A549 (cell line): ENCODE measurements at regions not wholly inside any gene's neighbourhood (a gene's known extent, or its start where the extent isn't known, plus 50 kb on each side); places are given as distances from the start of the nearest gene placed in this dataset.
"Not testable (repeated sequence)": the region's sequence is repeated elsewhere in the genome, so short reads cannot be mapped to it uniquely, and the experiment has no call there.

Source experiments
- ATAC-seq, 2 experiments: fragments of 200-7000 bp in 1 of 2; fragments of >200 bp in 1 of 2; cut with Nextera tagmentation in 1 of 2; cut with Tn5 transposase in 1 of 2; 3 replicates each; pipeline versions ENCODE4 v1.8.0 to v1.9.1; 2018 to 2020; ENCODE audit warnings: mild to moderate bottlenecking in 1 of 2, moderate library complexity in 1 of 2
- CTCF ChIA-PET: fragments of 300-600 bp; sonication (Branson Sonifier 250); formaldehyde crosslinking; extraction: SDS; loops from one replicate; lab custom pipeline; 2021; ENCODE audit warnings: antibody characterized with exemption, inconsistent platforms; lab: Yijun Ruan, JAX
- POLR2A ChIA-PET: fragments of 350-600 bp; formaldehyde crosslinking; extraction: SDS; loops from one replicate; lab custom pipeline; 2021; ENCODE audit warnings: antibody characterized with exemption, inconsistent platforms; lab: Yijun Ruan, JAX
- DNase-seq, 2 experiments: peaks; one replicate each; pipeline versions ENCODE4 v3.0.0 to v3.0.0-alpha.2; 2011 to 2016; ENCODE audit warnings: low read depth in 1 of 2, low spot score in 1 of 2
- FAIRE-seq: peaks from 2 replicates; lab custom pipeline; 2011; peaks lifted over from hg19 to GRCh38; lab: Jason Lieb, UNC
- H3K27ac ChIP-seq, 2 experiments: fragments of >200 bp; sonication (Bioruptor Twin); formaldehyde crosslinking; 3 replicates each; pipeline ENCODE4 v1.5.1; 2016 to 2017
- H3K4me1 ChIP-seq: fragments of >200 bp; sonication (Bioruptor Twin); formaldehyde crosslinking; 3 replicates; pipeline ENCODE4 v1.6.1; 2016
- H3K4me2 ChIP-seq: fragments of >200 bp; sonication (Bioruptor Twin); formaldehyde crosslinking; 3 replicates; pipeline ENCODE4 v1.6.1; 2016
- H3K4me3 ChIP-seq: fragments of >200 bp; sonication (Bioruptor Twin); formaldehyde crosslinking; 3 replicates; pipeline ENCODE4 v1.5.1; 2016
- H3K9me3 ChIP-seq: fragments of >200 bp; sonication (Bioruptor Twin); formaldehyde crosslinking; 3 replicates; pipeline ENCODE4 v1.6.1; 2016
- BHLHE40 ChIP-seq: IDR thresholded peaks from 2 replicates; pipeline ENCODE4 v1.6.1; 2012; ENCODE audit warnings: low read depth, low read length, inconsistent platforms
- CTCF ChIP-seq: fragments of >200 bp; sonication (Bioruptor Twin); formaldehyde crosslinking; IDR thresholded peaks from 3 replicates; pipeline ENCODE4 v1.5.1; 2016
- EHF ChIP-seq: fragments of 250-450 bp; sonication (Bioruptor Pico); IDR thresholded peaks from 2 replicates; pipeline ENCODE4 v1.5.0; 2020; ENCODE audit warnings: mild to moderate bottlenecking
- ELK1 ChIP-seq: fragments of 150-350 bp; IDR thresholded peaks from 2 replicates; pipeline ENCODE4 v1.6.1; 2014; ENCODE audit warnings: low read depth, mild to moderate bottlenecking, low read length
- GATA3 ChIP-seq: IDR thresholded peaks from 2 replicates; pipeline ENCODE4 v1.6.1; 2012; ENCODE audit warnings: borderline replicate concordance
- HEYL ChIP-seq: fragments of 250-450 bp; sonication (Bioruptor Pico); IDR thresholded peaks from 2 replicates; pipeline ENCODE4 v1.8.0; 2021; ENCODE audit warnings: mild to moderate bottlenecking, moderate library complexity
- HMGXB4 ChIP-seq: fragments of 250-450 bp; sonication (Bioruptor Pico); IDR thresholded peaks from 2 replicates; pipeline ENCODE4 v1.5.0; 2021; ENCODE audit warnings: mild to moderate bottlenecking, moderate library complexity, borderline replicate concordance
- MAZ ChIP-seq: fragments of 150-350 bp; IDR thresholded peaks from 2 replicates; pipeline ENCODE4 v1.6.1; 2014; ENCODE audit warnings: antibody characterized with exemption, low read depth, low read length, borderline replicate concordance
- MYC ChIP-seq: IDR thresholded peaks from 2 replicates; pipeline ENCODE4 v1.6.1; 2012; ENCODE audit warnings: mild to moderate bottlenecking, inconsistent platforms, low read length, improper control_type of control experiment, borderline replicate concordance
- PHF8 ChIP-seq: fragments of 200-600 bp; sonication (generic); IDR thresholded peaks from 2 replicates; pipeline ENCODE4 v1.6.1; 2016; ENCODE audit warnings: low read depth, mild to moderate bottlenecking, antibody characterized with exemption, moderate library complexity, borderline replicate concordance
- RARB ChIP-seq: fragments of 250-450 bp; sonication (Bioruptor Pico); IDR thresholded peaks from 2 replicates; pipeline ENCODE4 v1.8.0; 2021; ENCODE audit warnings: mild to moderate bottlenecking, moderate library complexity
- RCOR1 ChIP-seq: fragments of 150-350 bp; IDR thresholded peaks from 2 replicates; pipeline ENCODE4 v1.6.1; 2014; ENCODE audit warnings: antibody characterized with exemption, low read length, low read depth
- REST ChIP-seq: fragments of 200-600 bp; sonication (generic); IDR thresholded peaks from 2 replicates; pipeline ENCODE4 v1.6.1; 2016; ENCODE audit warnings: antibody characterized with exemption, mild to moderate bottlenecking, moderate library complexity
- SREBF2 ChIP-seq: fragments of 450-650 bp; IDR thresholded peaks from 2 replicates; pipeline ENCODE4 v1.6.1; 2014; ENCODE audit warnings: mild to moderate bottlenecking, moderate library complexity
- TFCP2L1 ChIP-seq: fragments of 250-450 bp; sonication (Bioruptor Pico); IDR thresholded peaks from 2 replicates; pipeline ENCODE4 v1.5.0; 2021; ENCODE audit warnings: mild to moderate bottlenecking
- WGBS: methylation state at CpG from one replicate; pipeline ENCODE4 v1.1.6; 2017; ENCODE audit errors: missing lambda C conversion rate; 5-methylcytosine and 5-hydroxymethylcytosine counted together
- TF ChIP-seq, protein P1 (sequence below): fragments of >200 bp; sonication (Bioruptor Twin); formaldehyde crosslinking; IDR thresholded peaks from 2 replicates; pipeline ENCODE4 v1.6.1; 2016
- TF ChIP-seq, protein P2 (sequence below): fragments of 250-450 bp; sonication (Bioruptor Pico); IDR thresholded peaks from 2 replicates; pipeline ENCODE4 v1.5.0; 2020; ENCODE audit warnings: low read depth, mild to moderate bottlenecking, moderate library complexity

DNA sequence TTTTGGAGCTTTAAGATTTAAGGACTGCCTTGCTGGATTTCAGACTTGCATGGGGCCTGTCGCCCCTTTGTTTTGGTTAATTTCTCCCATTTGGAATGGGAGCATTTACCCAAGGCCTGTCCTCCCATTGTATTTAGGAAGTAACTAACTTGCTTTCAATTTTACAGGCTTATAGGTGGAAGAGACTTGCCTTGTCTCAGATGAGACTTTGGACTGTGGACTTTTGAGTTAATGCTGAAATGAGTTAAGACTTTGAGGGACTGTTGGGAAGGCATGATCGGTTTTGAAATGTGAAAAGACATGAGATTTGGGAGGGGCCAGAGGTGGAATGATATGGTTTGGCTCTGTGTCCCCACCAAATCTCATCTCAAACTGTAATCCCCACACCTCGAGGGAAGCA, 56.5 kb upstream of the TNFSF10 start:
- CTCF ChIA-PET = interaction anchor here (1.2 to 1.3 kb wide), 2 partner anchors 10 to 16 kb away, joined by 3 to 5 read pairs; no protein-coding TSS in a partner anchor
- FAIRE-seq, H3K4me2 ChIP-seq, H3K4me1 ChIP-seq, H3K9me3 ChIP-seq, DNase-seq, POLR2A ChIA-PET, ATAC-seq, H3K27ac ChIP-seq, H3K4me3 ChIP-seq: not testable (repeated sequence)
- WGBS = 60% methylated on average over 3 of the region's 3 CpGs

DNA sequence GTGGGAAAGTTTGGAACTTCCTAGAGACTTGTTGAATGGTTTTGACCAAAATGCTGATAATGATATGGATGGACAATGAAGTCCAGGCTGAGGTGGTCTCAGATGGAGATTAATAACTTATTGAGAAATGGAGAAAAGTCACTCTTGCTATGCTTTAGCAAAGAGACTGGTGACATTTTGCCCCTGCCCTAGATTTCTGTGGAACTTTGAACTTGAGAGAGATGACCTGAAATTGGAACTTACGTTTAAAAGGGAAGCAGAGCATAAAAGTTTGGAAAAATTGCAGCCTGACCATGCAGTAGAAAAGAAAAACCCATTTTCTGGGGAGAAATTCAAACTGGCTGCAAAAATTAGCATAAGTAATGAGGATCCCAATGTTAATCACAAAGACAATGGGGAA, 55.5 kb upstream of the TNFSF10 start:
- H3K4me3 ChIP-seq, FAIRE-seq, POLR2A ChIA-PET, ATAC-seq, H3K27ac ChIP-seq, H3K4me1 ChIP-seq, H3K4me2 ChIP-seq, H3K9me3 ChIP-seq, DNase-seq: not testable (repeated sequence)
- 74% methylated on average over 1 of the region's 1 CpG for WGBS
- CTCF ChIA-PET = interaction anchor here (1.2 to 1.3 kb wide), 2 partner anchors 9 to 17 kb away, joined by 3 to 5 read pairs; no protein-coding TSS in a partner anchor

- FAIRE-seq (no peak), ATAC-seq (no peak), DNase-seq (no peak)
- Histone ChIP-seq H3K4me3 (no peak overlapping the region), H3K4me2 (no peak overlapping the region), H3K4me1 (no peaks in the 10 kb centered on the region), H3K9me3 (no peaks in the 10 kb centered on the region), H3K27ac (no peak overlapping the region)
- 22% methylated on average over 2 of the region's 2 CpGs for WGBS
- ChIA-PET CTCF (no interaction called here), POLR2A (no interaction called here)
- TF ChIP-seq EHF (CRISPR knock-in tag) (no peak), MAZ (no peak), BHLHE40 (no peak), HMGXB4 (CRISPR knock-in tag) (no peak), RARB (CRISPR knock-in tag) (no peak), GATA3 (no peak), ELK1 (no peak), PHF8 (no peak), CTCF (no peak), HEYL (CRISPR knock-in tag) (no peak), TFCP2L1 (CRISPR knock-in tag) (no peak), MYC (no peak), REST (no peak), SREBF2 (no peak), RCOR1 (no peak)
- TF ChIP-seq, protein P1, sequence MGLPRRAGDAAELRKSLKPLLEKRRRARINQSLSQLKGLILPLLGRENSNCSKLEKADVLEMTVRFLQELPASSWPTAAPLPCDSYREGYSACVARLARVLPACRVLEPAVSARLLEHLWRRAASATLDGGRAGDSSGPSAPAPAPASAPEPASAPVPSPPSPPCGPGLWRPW = no peak
- TF ChIP-seq, protein P2, sequence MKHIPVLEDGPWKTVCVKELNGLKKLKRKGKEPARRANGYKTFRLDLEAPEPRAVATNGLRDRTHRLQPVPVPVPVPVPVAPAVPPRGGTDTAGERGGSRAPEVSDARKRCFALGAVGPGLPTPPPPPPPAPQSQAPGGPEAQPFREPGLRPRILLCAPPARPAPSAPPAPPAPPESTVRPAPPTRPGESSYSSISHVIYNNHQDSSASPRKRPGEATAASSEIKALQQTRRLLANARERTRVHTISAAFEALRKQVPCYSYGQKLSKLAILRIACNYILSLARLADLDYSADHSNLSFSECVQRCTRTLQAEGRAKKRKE (CRISPR knock-in tag) = no peak
- TF ChIP-seq, all 56 proteins: peak for 0
Measured at GRCh38 chr3:172577987-172578570, 54.8 kb upstream of the TNFSF10 start.
